OCI-LY3 (cell line): ENCODE measurements at regions not wholly inside any gene's neighbourhood (a gene's known extent, or its start where the extent isn't known, plus 50 kb on each side); places are given as distances from the start of the nearest gene placed in this dataset.

ENCODE experiments used
- H2AFZ ChIP-seq: fragments of 200-600, 300-600 bp; shearing (Covaris generic); 2 replicates; pipeline ENCODE4 v1.6.0; 2014; ENCODE audit warnings: antibody characterized with exemption, low read depth, low read length
- H3K27ac ChIP-seq: fragments of 200-600, 300-600 bp; sonication (generic); 2 replicates; pipeline ENCODE4 v1.5.1; 2014; ENCODE audit warnings: mild to moderate bottlenecking, low read length, moderate library complexity, mixed read lengths
- H3K27me3 ChIP-seq: fragments of 200-600, 300-600 bp; sonication (generic); 2 replicates; pipeline ENCODE4 v1.6.1; 2014; ENCODE audit warnings: low read depth, low read length, mixed read lengths
- H3K36me3 ChIP-seq: fragments of 200-600, 300-600 bp; sonication (generic); replicated peaks from 2 replicates; pipeline ENCODE3; 2014; ENCODE audit warnings: low read depth, low read length, mixed read lengths
- H3K4me1 ChIP-seq: fragments of 300-600, 200-600 bp; sonication (generic); 2 replicates; pipeline ENCODE4 v1.6.1; 2014; ENCODE audit warnings: low read length, mixed read lengths
- H3K4me2 ChIP-seq: fragments of 200-600, 300-600 bp; sonication (generic); 2 replicates; pipeline ENCODE4 v1.6.1; 2014; ENCODE audit warnings: low read length, mixed read lengths
- H3K4me3 ChIP-seq: fragments of 300-600, 200-600 bp; sonication (generic); 2 replicates; pipeline ENCODE4 v1.5.1; 2014; ENCODE audit warnings: antibody characterized with exemption, mild to moderate bottlenecking, low read length, moderate library complexity
- H3K79me2 ChIP-seq: fragments of 300-600, 200-600 bp; shearing (Covaris generic); 2 replicates; pipeline ENCODE4 v1.6.1; 2014; ENCODE audit warnings: mild to moderate bottlenecking, low read length, mixed read lengths
- H3K9ac ChIP-seq: fragments of 300-600, 200-600 bp; shearing (Covaris generic); 2 replicates; pipeline ENCODE4 v1.6.0; 2014; ENCODE audit warnings: mild to moderate bottlenecking, low read length, moderate library complexity
- H3K9me3 ChIP-seq: fragments of 200-600, 300-600 bp; shearing (Covaris generic); 2 replicates; pipeline ENCODE4 v1.6.1; 2014; ENCODE audit warnings: low read length, mixed read lengths; ENCODE audit not compliant: insufficient read depth
- H4K20me1 ChIP-seq: fragments of 200-600, 300-600 bp; sonication (generic); 2 replicates; pipeline ENCODE4 v1.6.1; 2016; ENCODE audit warnings: low read length, mixed read lengths; ENCODE audit not compliant: insufficient read depth
- EZH2phosphoT487 ChIP-seq: fragments of 200-600 bp; shearing (Covaris generic); IDR thresholded peaks from 2 replicates; pipeline ENCODE4 v1.6.1; 2018; ENCODE audit warnings: antibody characterized with exemption, mixed run types, low read depth
- TF ChIP-seq, protein P1 (sequence below): fragments of 200-600, 300-600 bp; sonication (generic); IDR thresholded peaks from 2 replicates; pipeline ENCODE4 v1.5.1; 2014; ENCODE audit warnings: antibody characterized with exemption, low read length, low read depth

DNA sequence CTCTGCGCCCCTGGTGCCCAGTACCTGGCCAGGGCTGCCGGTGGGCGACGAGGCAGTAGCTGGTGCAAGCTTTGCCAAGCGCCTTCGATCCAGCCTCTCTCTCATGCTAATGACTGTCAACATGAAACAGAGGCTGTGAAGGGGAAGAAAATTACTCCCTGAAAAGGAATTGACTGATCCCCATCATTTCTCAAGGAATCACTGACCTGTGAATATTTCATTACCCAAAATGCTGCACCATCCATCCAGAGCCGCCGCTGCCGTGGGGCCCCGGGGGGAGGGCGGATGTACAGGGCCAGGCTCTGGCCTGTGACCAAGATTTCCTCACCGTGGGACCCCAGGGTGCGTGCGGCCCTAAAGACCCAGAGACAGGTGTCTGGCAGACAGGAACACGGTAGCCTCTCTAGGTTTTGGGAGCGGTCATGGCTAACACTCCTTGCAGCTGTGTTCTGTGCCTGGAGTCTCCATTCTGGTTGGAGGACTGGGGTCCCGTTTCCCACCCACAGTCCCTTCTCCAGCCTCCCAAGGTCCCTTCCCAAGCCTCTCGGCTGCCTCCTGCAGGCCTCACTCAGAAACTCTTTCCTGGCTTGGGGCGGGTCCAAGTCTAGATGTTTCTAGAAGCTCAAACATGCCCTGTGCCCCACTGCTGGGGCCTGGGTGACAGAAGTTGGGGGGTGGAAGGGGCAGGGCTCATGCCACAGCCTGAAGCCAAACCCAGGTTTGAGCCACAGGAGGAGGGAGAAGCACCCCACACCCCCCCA is 73.3 kb downstream of the ENGASE start:
- Histone ChIP-seq H3K79me2 (no peaks in the 10 kb centered on the region), H3K9ac (no peak overlapping the region), H3K9me3 (no peaks in the 10 kb centered on the region), H3K4me1 (no peaks in the 10 kb centered on the region), H3K36me3 (no peaks in the 10 kb centered on the region), H4K20me1 (no peaks in the 10 kb centered on the region), H3K27ac (no peak overlapping the region), H3K4me2 (no peak overlapping the region), H3K27me3 (no peaks in the 10 kb centered on the region), H3K4me3 (no peak overlapping the region), H2AFZ (no peak overlapping the region)
- TF ChIP-seq, protein P1, sequence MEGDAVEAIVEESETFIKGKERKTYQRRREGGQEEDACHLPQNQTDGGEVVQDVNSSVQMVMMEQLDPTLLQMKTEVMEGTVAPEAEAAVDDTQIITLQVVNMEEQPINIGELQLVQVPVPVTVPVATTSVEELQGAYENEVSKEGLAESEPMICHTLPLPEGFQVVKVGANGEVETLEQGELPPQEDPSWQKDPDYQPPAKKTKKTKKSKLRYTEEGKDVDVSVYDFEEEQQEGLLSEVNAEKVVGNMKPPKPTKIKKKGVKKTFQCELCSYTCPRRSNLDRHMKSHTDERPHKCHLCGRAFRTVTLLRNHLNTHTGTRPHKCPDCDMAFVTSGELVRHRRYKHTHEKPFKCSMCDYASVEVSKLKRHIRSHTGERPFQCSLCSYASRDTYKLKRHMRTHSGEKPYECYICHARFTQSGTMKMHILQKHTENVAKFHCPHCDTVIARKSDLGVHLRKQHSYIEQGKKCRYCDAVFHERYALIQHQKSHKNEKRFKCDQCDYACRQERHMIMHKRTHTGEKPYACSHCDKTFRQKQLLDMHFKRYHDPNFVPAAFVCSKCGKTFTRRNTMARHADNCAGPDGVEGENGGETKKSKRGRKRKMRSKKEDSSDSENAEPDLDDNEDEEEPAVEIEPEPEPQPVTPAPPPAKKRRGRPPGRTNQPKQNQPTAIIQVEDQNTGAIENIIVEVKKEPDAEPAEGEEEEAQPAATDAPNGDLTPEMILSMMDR = peak; percentile 35
- TF ChIP-seq EZH2phosphoT487 = no peak

DNA sequence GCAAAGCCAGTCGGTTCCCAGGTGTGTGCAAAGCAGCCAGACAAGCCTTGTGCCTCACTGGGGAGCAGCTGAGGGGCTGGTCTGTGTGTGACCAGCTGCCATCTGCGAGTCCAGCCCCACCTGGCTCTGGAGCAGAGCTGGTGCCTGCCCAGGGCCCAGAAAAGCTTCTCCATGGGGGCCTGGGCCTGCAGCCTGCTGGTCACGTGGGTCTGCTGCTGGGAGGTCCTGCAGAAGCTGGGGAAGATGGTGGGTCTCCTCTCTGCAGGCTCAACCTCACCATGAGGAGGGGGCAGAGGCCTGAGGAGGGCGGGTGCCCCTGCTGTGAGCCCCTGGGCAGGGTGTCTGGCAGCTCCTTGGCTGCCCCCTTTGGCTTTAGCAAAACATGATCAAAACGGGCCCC is 71.9 kb downstream of the ENGASE start:
- H3K79me2 ChIP-seq = no peaks in the 10 kb centered on the region
- H3K4me1 ChIP-seq = peaks cover 9% of the 10 kb centered on the region
- no peaks in the 10 kb centered on the region for H3K9me3 ChIP-seq
- H3K9ac ChIP-seq = no peak overlapping the region
- no peak overlapping the region for H3K4me2 ChIP-seq
- TF ChIP-seq, protein P1 = no peak
- no peak for TF ChIP-seq EZH2phosphoT487
- H2AFZ ChIP-seq = no peak overlapping the region
- H3K36me3 ChIP-seq = no peaks in the 10 kb centered on the region
- no peak overlapping the region for H3K27ac ChIP-seq
- H4K20me1 ChIP-seq = no peaks in the 10 kb centered on the region
- 0 out of 2 replicates have a peak, but pooled peaks cover 3% of the 10 kb centered on the region for H3K27me3 ChIP-seq
- H3K4me3 ChIP-seq = no peak overlapping the region

DNA sequence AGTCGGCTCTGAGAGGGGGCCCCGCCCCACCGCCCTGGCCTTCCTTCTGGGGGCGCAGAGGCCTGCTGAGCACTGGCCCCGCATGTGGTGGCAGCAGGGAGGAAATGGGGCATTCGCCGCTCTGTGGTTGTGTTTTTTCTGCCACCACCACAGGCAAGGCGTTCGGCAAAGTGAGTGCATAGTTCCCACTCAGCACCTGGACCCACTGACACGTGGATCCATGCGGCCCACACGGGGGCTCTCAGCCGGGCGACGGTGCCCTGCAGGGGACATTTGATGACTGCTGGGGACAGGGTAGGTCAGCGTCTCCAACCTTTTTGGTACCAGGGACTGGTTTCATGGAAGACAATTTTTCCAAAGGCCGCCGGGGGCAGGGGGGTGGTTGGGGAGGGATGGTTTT is 70.9 kb downstream of the ENGASE start:
- Histone ChIP-seq H2AFZ (no peak overlapping the region), H3K4me1 (peaks cover 19% of the 10 kb centered on the region), H3K27ac (no peak overlapping the region), H3K27me3 (peaks cover 4% of the 10 kb centered on the region; the same call in 1 of the 2 replicates), H3K9me3 (no peaks in the 10 kb centered on the region), H4K20me1 (no peaks in the 10 kb centered on the region), H3K4me2 (no peak overlapping the region), H3K9ac (no peak overlapping the region), H3K36me3 (no peaks in the 10 kb centered on the region), H3K4me3 (no peak overlapping the region), H3K79me2 (no peaks in the 10 kb centered on the region)
- no peak for TF ChIP-seq EZH2phosphoT487
- TF ChIP-seq, protein P1 = no peak

DNA sequence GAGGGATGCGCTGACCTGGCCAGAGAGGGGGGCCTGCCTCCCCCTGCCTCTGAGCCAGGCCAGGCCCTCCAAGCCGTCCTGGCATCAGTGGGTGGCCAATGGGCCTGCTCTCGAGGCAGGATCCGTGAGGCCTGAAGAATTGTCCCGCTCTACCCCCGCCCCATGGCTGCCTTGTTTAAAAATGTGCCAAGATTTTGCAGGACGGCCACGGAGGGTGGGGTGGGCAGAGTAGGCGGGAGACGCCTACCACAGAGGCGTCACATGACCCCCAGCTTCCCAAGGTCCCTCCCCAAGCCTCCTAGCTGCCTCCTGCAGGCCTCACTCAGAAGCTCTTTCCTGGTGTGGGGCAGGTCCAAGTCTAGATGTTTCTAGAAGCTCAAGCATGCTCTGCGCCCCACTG is 69.5 kb downstream of the ENGASE start:
- Histone ChIP-seq H3K27me3 (peaks cover 16% of the 10 kb centered on the region; the same call in 1 of the 2 replicates), H3K27ac (no peak overlapping the region), H3K4me2 (no peak overlapping the region), H3K4me1 (peaks cover 24% of the 10 kb centered on the region), H3K79me2 (no peaks in the 10 kb centered on the region), H3K4me3 (no peak overlapping the region), H4K20me1 (no peaks in the 10 kb centered on the region), H3K9me3 (no peaks in the 10 kb centered on the region), H3K9ac (no peak overlapping the region), H2AFZ (no peak overlapping the region), H3K36me3 (no peaks in the 10 kb centered on the region)
- TF ChIP-seq, protein P1 = no peak
- TF ChIP-seq EZH2phosphoT487 = no peak
